AG08396 (cell line): ENCODE measurements at regions not wholly inside any gene's neighbourhood (a gene's known extent, or its start where the extent isn't known, plus 50 kb on each side); places are given as distances from the start of the nearest gene placed in this dataset.
"Not testable (repeated sequence)": the region's sequence is repeated elsewhere in the genome, so short reads cannot be mapped to it uniquely, and the experiment has no call there.

ENCODE experiments used
- DNase-seq: peaks from one replicate; pipeline ENCODE4 v3.0.0; 2012; ENCODE audit warnings: low spot score, mixed read lengths

DNA sequence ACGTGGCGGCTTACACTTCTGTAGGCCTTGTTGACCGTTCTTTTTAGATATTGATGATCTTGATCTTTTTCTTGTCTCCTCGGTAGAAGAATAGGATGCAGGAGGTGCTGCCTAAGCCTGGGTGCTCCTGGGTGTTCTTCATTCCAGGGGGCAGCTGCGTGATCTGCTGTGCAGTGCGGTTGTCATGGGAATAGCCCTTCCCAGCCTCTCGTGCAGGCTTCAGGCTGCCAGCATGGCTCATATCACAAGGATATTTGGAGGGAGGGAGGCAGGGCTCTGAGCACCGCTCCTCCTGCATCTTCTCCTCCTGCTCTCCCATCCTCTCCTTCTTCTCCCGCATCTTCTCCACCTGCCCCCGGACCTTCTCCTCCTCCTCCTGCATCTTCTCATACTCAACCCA lies 96.2 kb upstream of the ADCY2 start:
- not testable (repeated sequence) for DNase-seq

DNA sequence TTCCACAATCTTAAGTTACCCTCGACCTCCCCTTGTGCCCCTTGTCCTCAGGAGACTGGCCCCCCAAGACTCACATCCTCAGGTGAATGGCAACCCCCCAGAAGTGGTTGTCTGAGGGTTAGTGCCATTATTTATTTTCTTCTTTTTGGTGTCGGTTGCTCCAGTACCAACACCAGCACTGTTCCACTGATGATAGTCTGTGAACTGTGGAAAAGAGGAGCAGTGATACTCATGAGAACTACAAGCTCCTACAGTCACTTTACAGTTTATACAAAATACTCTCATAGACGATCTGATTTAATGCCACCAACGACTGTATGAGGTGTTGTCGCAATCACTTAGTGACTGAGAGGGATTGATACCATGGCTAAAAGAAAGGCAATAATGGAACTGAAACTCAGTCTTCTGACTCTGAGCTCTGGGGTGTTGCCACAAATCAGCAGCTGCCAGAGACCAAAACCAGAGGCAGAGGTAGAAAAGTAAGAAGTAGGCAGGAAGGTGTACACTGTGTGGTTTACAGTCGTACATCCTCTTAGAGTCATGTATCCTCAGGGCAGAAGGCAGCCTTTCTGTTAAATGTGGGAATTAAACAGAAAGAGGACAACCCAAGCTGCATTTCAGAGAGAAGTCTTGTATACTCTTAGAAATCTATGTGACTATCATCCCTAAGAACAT lies 90.8 kb upstream of the ADCY2 start:
- not testable (repeated sequence) for DNase-seq

DNA sequence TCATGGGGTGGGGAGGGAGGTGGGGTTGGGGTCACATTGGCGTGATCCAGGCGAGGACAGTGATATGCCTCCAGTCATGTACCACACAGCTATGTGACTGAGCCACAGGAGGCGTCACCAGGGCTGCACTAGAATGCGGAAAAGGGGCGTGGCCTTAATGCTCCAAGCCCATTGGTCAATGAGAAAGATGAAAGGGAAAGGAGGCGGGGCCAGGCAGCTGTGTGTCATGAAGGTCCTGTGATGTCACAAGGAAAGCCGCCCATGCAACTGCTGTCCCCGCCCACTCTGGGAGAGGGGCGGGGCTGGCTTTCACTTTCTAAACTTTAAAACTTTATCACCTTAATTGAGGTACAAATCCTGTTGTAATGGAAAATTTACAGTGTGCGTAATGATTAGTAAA lies 89.4 kb upstream of the ADCY2 start:
- DNase-seq: not testable (repeated sequence)

DNA sequence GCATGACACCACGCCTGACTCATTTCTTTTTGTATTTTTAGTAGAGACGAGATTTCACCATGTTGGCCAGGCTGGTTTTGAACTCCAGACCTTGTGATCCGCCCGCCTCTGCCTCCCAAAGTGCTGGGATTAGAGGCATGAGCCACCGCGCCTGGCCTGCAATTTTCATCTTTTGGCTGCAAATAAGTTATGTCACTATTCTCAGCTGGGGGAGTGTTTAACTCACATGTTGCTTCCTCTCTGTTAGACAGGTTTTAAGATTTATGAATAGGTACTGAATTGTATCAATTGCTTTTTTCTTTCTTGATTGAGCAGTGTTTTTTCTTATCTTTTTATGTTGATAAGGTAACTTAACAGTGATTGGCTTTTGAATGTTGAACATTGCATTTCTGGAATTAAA lies 88.2 kb upstream of the ADCY2 start:
- not testable (repeated sequence) for DNase-seq

DNA sequence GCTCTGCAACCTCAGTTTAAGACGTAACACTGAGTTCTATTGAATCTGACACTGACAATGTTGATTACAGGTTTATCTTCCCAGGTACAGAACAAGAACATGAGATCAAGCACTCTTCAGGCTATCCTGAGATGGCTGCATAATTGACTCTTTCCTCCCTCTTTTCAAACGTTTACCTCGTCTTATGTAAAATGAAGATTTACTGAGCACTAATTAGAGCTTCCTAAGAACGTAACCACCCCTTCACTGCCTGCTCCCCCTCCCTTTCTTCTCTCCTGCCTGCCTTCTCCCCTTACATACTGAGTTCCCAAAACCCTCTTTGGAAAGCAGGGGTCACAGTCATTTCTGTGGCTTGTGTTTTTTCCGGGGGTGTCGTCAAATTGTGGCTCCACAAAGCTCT lies 86.2 kb upstream of the ADCY2 start:
- DNase-seq: not testable (repeated sequence)

DNA sequence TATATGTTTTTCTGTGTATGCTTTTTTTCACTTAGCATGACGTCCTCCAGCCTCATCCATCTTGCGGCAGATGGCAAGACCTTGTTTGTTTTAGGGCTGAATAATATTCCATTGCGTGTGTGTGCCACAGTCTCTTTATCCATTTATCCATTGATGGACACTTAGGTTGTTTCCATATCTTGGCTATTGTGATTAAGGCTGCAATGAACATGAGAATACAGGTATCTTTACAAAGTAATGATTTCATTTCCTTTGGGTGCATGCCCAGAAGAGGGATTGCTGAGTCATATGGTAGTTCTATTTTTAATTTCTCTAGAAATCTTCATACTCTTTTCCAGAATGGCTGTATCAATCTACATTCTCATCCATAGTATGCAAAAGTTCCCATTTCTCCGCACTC lies 85.3 kb upstream of the ADCY2 start:
- not testable (repeated sequence) for DNase-seq

DNA sequence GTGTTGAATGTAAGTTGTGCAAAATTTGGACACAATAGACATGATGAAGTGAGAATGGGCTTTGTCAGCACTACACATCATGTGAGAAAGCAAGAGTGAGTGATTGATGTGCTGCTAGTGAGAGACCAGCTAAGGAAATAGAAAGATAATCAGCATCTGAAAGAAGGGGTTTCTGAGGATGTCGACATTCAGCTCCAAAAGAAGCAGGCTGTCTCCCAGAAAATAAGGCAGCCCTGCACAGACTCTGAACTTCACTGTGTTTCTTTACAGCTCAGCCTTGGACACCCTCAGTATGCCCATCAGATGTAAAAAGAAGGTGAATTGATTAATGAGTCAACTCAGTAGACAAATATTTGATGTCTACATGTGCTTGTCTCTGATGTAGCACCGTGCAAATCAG lies 80.8 kb upstream of the ADCY2 start:
- no peak for DNase-seq

DNA sequence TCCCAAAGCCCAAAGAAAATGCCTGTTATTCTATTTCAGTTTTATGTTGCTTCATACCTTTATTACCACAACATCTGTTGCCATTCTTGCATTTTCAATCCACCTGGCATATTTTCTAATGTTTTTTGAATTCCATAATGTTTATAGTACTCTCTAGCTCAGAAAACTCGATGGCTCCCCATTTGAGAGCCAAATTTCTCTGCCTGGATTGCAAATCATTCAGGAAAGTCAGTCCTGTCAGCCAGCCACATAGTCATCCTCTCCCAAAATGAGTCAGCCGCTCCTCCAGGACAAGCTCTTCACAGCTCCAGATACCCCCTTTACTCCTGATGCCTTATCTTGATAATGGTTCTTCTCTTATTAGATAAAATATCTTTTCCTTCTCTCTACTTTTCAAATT lies 78.2 kb upstream of the ADCY2 start:
- DNase-seq: no peak

DNA sequence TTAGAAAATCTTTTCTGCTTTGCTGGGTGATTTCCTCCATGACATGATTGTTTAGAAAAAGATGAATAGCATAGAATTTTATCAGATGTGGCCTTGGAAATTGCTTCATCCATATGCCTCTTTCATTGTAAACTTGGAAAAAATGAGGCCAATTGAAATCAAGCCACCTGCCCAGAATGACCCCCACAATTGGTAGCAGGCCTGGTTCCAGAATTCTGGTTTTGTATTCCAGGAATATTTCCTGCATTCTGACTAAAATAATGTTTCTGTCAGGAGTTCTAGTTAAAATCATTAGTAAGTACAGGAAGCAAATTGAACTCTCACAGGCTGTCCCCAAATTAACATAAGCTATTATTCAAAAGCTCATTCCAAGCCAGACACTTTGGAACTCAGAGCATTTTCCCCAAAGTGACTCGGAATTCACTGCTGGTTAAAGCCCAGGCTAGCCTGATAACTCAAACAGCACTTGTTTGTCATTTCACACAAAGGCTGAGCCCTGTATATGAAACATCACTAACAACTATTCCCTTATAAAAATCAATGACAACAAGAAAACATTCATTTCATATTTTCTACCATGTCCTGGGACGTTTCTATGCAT lies 75.1 kb upstream of the ADCY2 start:
- DNase-seq: no peak

DNA sequence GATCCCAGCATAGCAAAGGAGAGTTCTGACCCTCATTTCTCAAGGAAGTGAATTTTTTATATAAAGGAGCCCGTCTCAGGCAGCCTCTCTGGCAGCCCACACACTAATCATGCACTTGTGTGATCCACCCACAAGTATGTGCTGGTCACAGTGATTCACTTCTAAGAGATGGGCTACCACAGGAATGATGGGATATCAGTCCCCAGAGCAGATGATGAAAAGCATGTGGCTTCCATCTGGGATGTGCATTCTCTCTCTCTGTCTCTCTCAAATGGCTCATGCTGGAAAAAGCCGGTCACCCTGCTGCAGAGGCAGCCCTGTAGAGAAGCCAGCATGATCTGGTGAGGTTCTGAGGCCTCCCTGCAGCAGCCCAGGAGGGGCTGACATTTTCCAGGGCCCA lies 74.2 kb upstream of the ADCY2 start:
- peak; percentile 86 for DNase-seq

DNA sequence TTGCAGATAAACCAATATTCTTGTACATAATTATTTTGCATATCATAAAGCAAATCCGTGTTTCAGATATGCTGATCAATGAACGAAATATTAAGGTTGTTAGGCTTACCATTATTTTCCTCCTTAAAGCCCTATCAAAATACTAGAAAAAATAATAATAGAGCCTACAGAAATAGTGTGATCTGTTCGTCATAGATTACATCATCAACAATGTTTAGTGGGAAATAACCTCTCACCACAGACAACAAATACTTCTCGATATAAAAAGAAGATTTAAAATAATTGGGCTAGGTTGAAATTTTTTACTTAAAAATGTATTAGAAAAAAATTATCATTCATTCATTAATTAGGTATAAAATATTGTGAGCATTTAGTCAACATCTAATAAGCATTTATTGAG lies 71.0 kb upstream of the ADCY2 start:
- no peak for DNase-seq

DNA sequence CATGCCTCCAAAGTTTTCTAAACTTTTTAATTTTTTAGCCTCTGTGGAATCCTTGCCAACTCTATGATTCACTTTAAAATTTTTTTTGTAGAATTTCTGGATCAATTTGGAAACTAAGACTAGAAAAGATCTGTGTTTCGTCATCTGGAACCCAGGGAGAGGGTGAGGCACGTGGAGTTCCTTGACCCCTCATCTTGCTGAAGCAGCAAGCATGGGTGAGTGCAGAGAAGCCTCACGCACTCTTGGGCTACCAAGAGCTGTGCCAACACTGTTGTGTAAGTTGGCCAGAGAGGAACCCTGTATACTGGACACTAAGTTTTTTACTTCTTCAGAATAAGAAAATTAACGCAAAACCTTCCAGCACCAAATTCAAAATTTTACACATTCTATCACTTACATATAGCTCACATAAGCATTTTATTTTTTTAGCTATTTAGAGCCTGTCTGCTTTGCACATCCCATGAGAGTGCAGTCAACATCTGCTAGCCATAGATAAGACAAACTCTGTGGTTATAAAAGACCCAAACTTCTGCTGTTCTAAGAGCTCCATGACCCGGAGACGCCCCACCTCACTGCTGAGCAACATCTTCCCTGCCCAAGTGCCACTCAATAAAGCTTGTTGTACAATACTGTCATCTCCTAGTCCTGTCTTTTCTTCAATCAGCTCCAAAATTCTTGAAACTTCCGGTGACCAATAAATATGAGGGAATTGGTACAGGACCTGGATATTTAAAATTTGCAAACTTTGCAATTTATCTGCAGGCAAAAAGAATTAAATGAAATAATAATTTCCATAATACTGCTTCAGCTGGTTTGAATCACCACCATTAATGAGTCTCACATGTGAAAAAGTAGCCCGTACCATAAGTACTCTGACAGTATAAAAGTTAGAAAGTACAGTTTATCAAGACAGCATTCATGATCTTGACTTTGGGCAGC lies 69.7 kb upstream of the ADCY2 start:
- DNase-seq: no peak

DNA sequence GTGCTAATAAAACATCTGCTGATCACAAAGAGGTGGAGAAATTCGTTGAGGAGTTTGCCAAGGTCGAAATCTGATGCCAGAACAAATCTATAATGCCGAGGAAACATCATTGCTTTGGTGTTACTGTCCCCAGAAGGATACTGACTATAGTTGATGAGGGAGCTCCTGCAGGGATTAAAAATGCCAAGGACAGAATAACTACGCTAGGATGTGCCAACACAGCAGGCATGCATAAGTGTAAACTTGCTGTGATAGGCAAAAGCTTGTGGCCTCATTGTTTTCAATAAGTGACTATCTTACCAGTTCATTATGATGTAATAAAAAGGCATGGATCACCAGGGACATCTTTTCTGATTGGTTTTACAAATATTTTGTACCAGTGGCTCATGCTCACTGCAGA lies 66.8 kb upstream of the ADCY2 start:
- DNase-seq: no peak

DNA sequence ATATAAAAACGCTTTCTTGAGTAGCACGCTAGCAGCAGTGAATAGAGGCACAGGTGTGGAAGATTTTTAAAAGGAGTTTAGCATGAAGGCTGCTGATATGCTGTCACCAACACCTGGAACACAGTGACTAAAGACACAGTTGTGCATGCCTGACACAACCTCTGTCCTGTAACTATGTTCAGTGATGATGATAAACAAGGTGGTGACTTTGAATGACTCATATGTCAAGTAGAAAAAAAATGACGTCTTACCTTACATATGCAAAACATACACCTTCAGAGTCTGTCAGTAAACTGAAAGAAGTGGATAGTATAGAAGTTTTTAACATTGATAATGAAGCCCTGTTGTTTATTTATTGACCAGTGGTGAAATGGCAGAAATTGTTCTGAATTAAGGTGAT lies 66.2 kb upstream of the ADCY2 start:
- DNase-seq: no peak

DNA sequence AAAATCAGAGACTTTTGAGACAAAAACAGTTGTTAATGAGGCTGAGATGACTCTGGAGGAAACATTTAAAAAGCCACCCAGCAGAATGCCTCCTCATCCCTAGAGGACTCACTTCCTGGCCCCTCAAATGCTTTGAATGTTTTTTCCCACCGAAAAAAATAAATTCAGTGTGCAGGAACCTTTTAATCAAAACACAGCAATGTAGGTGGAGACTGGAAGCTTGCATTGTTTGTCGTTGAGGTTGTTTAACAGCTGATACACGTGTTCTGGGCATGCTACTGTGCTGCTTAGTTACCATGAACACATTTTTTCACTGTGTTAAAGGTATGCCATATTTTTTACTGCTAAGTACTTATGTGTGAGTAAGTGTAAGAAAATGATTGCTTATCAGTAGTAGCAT lies 65.7 kb upstream of the ADCY2 start:
- DNase-seq: no peak

DNA sequence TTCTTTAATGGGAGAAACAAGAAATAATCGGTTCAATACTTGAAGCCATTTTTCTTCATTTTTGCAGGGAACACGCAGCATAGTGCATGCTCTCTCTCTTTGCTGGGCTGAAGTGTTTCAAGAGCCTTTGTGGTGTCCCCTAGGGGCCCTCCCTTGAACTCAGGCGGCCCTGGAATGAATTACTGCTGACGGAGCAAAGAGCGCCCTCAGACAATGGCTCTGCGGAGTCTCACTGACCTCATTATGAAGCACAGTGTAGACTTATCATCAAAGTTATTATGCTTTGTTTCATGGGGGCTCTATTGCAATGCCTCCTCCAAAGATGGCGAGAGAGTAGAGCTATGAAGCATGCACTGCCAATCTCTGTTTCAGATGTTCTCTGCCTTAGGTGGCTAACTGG lies 64.8 kb upstream of the ADCY2 start:
- DNase-seq: no peak
